Germinal center (tissue), 1 donor: ENCODE measurements at regions not wholly inside any gene's neighbourhood (a gene's known extent, or its start where the extent isn't known, plus 50 kb on each side); places are given as distances from the start of the nearest gene placed in this dataset.
"Not testable (repeated sequence)": the region's sequence is repeated elsewhere in the genome, so short reads cannot be mapped to it uniquely, and the experiment has no call there.

Experiments used
- DNase-seq: peaks from one replicate; pipeline ENCODE4 v3.0.0; 2012; ENCODE audit warnings: mixed read lengths, low spot score

- DNase-seq = not testable (repeated sequence)
Observed at GRCh38 chr7:3162798-3163197, 119.1 kb upstream of the CARD11 start.

- DNase-seq = no peak
Observed at GRCh38 chr7:3164380-3164792, 120.7 kb upstream of the CARD11 start.

DNA sequence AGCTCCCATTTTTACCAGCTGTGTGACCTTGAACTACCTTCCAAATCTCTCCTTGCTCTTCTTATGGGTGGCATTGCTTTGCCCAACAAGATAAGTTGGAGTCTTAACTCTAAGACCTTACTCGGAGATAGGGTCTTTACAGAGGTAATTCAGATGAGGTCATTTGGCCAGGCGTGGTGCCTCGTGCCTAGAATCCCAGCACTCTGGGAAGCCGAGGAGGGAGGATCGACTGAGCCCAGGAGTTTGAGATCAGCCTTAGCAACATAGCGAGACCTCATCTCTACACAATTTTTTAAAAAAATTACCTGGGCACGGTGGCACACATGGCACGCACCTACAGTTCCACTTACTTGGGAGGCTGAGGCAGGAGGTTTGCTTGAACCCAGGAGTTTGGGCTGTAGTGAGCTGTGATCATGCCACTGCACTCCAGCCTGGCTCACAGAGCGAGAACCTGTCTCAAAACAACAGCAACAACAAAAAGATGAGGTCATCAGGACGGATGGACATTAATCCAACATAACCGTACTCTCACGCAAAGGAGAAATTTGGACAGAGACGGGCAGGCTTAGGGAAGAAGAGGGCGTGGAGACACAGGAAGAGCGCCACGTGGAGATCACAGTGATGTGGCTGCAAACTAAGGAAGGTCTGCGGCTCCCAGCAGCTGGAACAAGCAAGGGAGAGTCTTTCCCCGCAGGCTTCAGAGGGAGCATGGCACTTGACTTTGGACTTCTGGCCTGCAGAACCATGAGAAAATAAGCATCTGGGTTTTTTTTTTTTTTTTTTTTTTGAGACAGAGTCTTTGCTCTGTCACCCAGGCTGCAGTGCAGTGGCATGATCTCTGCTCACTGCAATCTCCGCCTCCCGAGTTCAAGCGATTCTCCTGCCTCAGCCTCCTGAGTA is 122.3 kb upstream of the CARD11 start:
- no peak for DNase-seq

GRCh38 chr7:3167551-3167950 is 123.9 kb upstream of the CARD11 start:
- DNase-seq = no peak

DNA sequence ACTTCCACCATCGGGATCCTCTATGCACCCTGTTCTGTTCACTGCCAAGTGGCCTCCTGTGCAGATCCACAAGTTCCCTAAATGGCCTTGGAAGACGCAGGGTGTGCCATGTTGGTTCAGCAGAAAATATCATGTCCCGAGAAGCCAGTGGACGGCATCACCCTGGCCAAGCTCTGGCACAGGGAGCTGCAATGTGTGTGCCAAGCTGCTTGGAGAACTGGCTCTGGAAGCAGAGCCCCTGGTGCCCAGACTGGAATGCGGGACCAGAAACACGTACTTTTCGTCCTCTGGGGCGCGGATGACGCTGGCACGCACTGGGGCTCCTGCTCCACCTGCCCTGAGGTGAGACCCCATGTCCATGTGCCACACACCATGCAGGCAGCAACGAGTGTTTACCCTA is 124.7 kb upstream of the CARD11 start:
- no peak for DNase-seq

GRCh38 chr7:3168869-3169268 is 125.2 kb upstream of the CARD11 start:
- DNase-seq = no peak

- no peak for DNase-seq
Observed at GRCh38 chr7:3172768-3173280, 128.2 kb upstream of the SDK1 start.

DNA sequence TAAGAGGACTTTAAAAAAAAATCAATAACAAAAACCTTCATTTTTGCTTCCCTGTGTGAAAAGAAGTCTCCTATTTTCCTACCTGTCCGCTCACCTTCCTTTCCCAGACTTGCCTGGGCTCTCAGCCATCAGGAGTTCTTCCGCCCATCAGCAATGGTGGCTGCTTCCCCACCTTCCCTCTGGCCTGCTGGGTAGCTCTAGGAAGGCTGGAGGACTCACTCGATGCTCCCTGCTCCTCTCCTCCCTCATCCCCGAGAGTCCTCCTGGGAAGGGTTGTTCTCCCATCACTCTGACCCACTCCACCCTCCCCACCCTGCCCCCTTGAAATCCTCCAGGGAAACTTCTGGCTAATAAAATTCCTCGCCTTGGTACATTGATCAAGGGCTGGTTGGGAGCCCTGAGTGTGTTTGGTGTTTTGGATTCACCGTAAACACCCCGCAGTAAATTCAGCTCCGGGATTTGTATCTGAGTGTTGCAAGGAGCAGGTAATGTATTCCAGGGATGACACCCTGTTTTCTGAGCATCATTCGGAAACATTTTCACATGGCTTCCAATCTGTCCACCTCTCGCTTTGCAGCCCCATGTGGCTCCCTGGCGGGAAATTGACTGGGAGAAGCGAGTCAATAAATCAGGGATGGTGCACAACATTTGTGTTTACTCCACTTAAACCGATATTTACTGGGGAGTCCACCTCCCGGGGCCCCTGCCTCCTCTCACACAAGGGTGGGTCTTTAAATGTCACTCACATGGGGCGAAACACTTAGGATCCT is 126.4 kb upstream of the SDK1 start:
- DNase-seq = no peak

DNA sequence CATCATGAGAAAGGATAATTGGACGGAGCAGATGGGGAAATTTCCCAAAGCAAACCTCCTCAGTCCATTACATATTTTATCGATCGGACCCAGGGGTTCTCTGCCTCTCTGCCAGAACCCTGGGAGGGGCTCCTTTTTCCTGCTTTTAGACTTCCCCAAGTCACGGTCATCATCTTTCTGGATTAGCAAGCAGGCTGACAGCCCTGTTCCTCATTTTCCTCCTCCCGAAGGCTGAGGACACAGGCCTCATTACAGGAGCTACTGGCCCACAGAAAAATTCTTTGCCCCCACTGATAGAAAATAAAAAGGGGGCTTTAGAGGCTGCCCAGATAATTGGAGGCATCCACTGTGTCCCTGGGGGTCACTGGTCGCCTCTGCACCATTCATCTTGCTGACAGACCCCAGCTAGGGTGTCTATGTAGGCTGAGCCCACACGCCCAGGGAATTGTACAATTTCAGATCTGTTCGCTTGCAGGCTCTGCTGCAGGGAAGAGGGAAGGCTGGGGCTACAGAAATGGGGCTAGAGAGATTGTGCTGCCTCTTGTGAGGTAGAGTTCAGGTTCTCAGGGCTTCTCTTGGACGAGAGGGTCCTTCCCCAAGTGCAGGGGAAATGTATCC is 125.7 kb upstream of the SDK1 start:
- no peak for DNase-seq

- DNase-seq = no peak
Observed at GRCh38 chr7:3176112-3177000, 124.7 kb upstream of the SDK1 start.

- no peak for DNase-seq
Observed at GRCh38 chr7:3177271-3177670, 123.8 kb upstream of the SDK1 start.

- no peak for DNase-seq
Observed at GRCh38 chr7:3179456-3179855, 121.6 kb upstream of the SDK1 start.

DNA sequence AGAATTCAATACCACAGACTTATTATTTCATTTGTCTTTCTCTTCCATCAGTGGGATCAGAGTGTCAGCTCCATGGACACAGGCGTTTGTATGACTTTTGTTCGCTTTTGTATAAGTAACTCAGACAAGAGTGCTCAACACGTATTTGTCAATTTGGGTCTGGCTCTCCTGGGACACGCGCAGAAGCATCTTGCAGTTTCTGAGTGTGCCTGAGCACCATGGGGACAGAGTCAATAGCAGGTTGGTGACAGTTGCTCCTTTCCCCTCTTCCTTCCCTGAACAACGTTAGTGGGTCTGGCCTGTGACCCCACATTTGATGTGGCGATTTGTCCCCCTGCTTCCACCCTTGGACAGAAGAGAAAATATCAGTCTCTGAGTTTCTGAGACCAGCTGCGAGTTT is 120.4 kb upstream of the SDK1 start:
- no peak for DNase-seq

DNA sequence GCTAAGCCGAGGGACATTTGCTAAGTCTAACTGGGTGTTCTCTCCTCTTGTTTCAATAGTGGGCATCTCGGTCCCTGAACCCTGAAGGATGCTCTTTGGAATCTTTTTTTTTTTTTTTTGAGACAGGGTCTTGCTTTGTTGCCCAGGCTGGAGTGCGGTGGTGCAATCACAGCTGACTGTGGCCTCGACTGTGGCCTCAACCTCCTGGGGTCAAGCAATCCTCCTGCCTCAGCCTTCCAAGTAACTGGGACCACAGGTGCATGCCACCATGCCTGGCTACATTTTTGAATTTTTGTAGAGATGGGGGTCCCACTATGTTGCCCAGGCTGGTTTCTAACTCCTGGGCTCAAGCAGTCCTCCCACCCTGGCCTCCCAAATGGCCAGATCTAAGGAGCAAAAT is 119.0 kb upstream of the SDK1 start:
- DNase-seq = not testable (repeated sequence)

- DNase-seq = no peak
Observed at GRCh38 chr7:3187444-3188040, 113.5 kb upstream of the SDK1 start.

DNA sequence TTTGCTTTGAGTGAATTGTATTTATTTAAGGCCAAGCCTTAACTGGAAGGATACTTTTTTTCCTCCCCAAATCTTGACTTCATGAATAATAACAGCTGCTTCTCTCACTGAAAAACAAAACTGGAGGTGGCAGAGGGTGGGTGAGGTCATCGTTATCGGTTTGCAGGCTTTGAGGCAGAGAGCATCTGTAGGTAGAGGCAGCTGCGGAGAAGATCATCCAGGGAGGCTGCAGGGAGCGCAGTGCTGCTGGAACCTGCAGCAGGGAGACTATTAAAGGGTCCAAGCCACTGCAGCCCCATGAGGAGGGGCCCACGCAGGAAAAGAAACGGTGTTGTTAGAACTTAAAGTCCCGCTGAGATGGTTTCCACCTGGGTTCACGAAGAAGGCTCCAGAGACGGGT is 112.1 kb upstream of the SDK1 start:
- no peak for DNase-seq

- no peak for DNase-seq
Observed at GRCh38 chr7:3191548-3191947, 109.5 kb upstream of the SDK1 start.

DNA sequence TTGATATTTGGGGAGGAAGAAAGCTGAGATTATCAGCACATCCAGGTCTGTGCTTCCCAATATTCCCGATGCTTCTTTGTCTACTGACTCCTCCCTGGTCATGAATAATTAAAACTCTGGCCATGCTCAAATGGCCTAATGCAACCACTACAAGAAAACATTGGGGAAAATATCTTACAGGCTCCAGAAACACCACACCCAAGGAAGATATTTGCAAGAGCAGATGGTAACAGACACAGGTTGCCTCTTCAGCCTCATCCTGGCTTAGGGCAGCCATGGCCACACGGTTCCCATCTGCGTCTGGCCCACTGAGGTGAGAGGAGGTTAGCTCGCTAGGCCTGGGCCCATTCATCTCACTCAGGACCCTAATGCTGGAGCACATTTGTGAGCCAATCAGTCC is 108.4 kb upstream of the SDK1 start:
- DNase-seq = no peak

DNA sequence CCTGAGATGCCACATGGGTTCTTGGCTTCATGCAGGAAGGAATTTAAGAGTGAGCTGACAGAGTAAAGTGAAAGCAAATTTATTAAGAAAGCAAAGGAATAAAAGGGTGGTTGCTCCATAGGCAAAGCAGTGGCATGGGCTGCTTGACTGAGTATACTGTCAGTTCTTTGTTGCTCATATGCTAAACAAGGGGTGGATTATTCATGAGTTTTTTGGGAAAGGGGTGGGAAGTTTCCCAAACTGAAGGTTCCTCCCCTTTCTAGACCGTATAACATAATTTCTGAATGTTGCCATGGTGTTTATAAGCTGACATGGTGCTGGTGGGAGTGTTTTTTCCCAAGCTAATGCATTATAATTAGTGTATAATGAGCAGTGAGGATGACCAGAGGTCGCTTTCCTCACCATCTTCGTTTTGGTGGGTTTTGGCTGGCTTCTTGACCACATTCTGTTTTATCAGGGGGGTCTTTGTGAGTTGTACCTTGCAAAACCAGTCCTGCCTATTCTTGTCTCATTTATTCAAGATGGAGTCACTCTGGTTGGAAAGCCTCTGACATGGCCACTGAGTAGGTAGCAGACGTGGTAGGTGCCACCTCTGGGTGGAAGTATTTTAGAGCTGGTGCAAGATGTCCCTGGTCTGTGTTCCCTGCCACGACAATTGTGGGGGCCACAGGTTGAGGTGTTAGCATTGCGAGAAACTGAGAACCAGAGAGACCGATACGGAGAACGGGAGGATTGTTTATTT is 107.5 kb upstream of the SDK1 start:
- no peak for DNase-seq

DNA sequence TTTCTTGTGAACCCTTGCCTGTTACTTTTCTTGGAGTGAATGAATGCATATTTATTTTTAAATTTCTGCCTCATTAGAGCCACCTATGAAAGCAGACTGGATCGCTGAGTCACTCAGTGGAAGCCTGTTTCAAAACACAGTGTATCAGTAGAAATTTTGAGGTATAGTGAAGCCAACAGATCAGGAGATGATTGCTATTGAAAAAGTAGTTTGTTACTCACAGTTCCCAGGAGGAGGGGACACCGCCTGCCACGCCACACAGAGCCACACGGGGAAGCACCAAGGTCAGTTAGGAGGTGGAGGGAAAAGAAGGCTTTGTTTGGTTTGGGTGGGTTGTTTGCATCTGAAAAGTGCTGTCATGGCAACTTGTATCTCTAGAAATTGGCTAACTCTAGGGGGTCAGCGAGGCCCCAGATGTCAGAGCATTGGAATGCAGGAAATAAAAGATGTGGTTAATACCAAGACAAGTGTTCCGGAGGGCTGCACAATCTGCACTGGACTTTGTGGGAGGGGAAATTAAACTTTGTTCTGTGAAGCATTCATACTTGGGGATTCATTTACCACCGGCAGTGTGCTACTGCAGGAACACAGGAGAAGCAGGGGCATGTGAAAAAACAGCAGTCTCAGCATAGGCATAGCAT is 106.4 kb upstream of the SDK1 start:
- no peak for DNase-seq
